Tibial nerve (tissue), 4 donors: ENCODE measurements at regions not wholly inside any gene's neighbourhood (a gene's known extent, or its start where the extent isn't known, plus 50 kb on each side); places are given as distances from the start of the nearest gene placed in this dataset.

Source experiments
- DNase-seq, 2 donors: peaks; one replicate each; pipeline ENCODE4 v3.0.0-alpha.2; 2019; ENCODE audit warnings: low spot score in 2 of 2
- H3K27ac ChIP-seq, 4 donors: fragments of 200-600 bp; sonication (generic) in 3 of 4; one replicate each; pipeline ENCODE4 v1.5.1; 2017 to 2019; ENCODE audit warnings: mild to moderate bottlenecking in 1 of 4
- H3K27me3 ChIP-seq, 2 donors: fragments of 200-600 bp; sonication (generic) in 1 of 2; one replicate each; pipeline versions ENCODE4 v1.5.1 to v1.6.0; 2017 to 2019
- H3K36me3 ChIP-seq, 3 donors: fragments of 200-600 bp; sonication (generic); one replicate each; pipeline ENCODE4 v1.5.1; 2018 to 2019
- H3K4me1 ChIP-seq, 4 donors: fragments of 200-600 bp; sonication (generic) in 3 of 4; one replicate each; pipeline ENCODE4 v1.5.1; 2017 to 2019
- H3K4me3 ChIP-seq, 4 donors: fragments of 200-600 bp; sonication (generic) in 3 of 4; one replicate each; pipeline ENCODE4 v1.5.1; 2017 to 2019; ENCODE audit warnings: mild to moderate bottlenecking in 1 of 4, moderate library complexity in 1 of 4
- H3K9me3 ChIP-seq, 4 donors: fragments of 200-600 bp; sonication (generic) in 3 of 4; one replicate each; pipeline ENCODE4 v1.5.1; 2017 to 2019
- EP300 ChIP-seq, 2 donors: sonication (generic); formaldehyde crosslinking; IDR thresholded peaks; one replicate each; pipeline ENCODE4 v1.6.1; 2017; ENCODE audit warnings: antibody characterized with exemption in 2 of 2, mild to moderate bottlenecking in 1 of 2
- POLR2A ChIP-seq, 2 donors: fragments of 450-650 bp; IDR thresholded peaks; one replicate each; pipeline ENCODE4 v1.6.1; 2017; ENCODE audit warnings: antibody characterized with exemption in 2 of 2, mild to moderate bottlenecking in 2 of 2, moderate library complexity in 2 of 2
- WGBS, 2 donors: methylation state at CpG; one replicate each; pipeline ENCODE4 v1.1.5; 2018; 5-methylcytosine and 5-hydroxymethylcytosine counted together
- TF ChIP-seq, protein P1 (sequence below), 5 experiments: fragments of 200-600 bp in 3 of 5; fragments of 450-650 bp in 2 of 5; sonication (generic) in 3 of 5; IDR thresholded peaks; one replicate each; pipeline ENCODE4 v1.5.1; 2016 to 2019; ENCODE audit warnings: antibody characterized with exemption in 5 of 5, mild to moderate bottlenecking in 3 of 5, moderate library complexity in 2 of 5

DNA sequence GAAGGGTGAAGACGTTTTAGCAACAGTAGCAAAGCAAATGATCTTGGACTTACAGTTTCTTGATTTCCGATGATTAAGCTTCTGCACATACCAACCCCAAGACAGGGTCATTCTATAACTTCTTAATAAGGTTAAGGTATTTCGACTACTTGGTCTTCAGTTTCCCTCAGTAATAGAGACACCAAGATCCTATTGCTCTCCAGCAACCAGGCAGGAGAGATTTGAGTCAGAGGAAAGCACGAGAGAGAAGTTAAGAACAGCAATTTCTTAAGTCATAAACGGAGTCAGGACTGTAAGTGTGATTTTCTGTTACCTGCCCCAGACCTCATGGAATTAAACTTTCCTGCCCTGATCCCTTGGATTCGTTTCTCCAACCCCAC, 215.6 kb downstream of the TTC8 start:
- TF ChIP-seq EP300 (IDR thresholded peaks at IDR 0.05): no peak
- TF ChIP-seq POLR2A (IDR thresholded peaks at IDR 0.05): no peak
- TF ChIP-seq, protein P1, sequence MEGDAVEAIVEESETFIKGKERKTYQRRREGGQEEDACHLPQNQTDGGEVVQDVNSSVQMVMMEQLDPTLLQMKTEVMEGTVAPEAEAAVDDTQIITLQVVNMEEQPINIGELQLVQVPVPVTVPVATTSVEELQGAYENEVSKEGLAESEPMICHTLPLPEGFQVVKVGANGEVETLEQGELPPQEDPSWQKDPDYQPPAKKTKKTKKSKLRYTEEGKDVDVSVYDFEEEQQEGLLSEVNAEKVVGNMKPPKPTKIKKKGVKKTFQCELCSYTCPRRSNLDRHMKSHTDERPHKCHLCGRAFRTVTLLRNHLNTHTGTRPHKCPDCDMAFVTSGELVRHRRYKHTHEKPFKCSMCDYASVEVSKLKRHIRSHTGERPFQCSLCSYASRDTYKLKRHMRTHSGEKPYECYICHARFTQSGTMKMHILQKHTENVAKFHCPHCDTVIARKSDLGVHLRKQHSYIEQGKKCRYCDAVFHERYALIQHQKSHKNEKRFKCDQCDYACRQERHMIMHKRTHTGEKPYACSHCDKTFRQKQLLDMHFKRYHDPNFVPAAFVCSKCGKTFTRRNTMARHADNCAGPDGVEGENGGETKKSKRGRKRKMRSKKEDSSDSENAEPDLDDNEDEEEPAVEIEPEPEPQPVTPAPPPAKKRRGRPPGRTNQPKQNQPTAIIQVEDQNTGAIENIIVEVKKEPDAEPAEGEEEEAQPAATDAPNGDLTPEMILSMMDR (IDR thresholded peaks at IDR 0.05): no peak
- Histone ChIP-seq H3K4me3 (peak overlapping the region in 2 of 4 donors; percentile 31 to 47), H3K9me3 (no peaks in the 10 kb centered on the region), H3K4me1 (peaks cover 0 to 16% (median 6%) of the 10 kb centered on the region in 4 donors), H3K27ac (peak overlapping the region in 3 of 4 donors; percentile 73 to 88 (median 85)), H3K36me3 (no peaks in the 10 kb centered on the region), H3K27me3 (no peaks in the 10 kb centered on the region)
- WGBS, 2 donors: 35% methylated on average over 6 of the region's 6 CpGs
- DNase-seq: no peak

DNA sequence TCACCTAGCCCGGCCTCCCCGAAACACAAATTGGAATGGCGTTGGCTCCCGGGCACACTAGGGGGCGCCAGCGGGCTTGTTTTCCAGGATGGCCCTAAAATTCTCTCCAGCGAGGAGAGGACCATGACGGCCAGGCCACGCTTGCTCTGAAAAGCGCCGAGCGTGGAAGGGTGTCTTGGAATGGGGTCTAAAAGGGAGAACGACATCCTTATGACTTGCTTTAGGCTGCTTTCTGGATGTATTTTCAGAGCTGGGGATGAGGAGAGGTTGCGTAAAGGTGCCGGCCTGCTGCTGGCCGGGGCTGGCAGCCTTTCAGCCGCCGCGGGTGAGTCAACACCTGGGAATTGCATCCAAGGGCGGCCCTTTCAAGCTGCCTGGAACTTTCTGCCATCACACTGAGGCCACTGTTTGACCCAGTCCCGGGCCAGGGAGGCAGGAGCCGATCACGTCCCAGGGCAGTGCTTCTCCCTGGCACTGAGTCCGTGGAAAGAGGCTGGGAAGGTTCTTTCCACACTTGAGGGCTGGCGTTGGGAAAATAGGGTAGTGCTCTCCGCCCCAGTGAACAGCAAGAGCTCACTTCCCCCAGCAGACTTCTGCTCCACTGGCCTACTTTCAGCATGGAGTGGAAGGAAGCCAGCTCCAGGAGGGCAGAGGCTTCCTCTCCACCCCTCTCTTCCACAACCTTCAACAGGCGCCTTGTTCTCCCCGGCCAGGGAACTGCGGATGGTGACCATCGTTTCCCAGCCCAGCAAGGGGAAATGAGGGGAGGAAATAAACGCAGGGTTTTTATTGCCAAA, 216.2 kb downstream of the TTC8 start:
- peaks cover 0 to 16% (median 6%) of the 10 kb centered on the region in 4 donors for H3K4me1 ChIP-seq
- peak overlapping the region; percentile 47 to 88 (median 79) for H3K27ac ChIP-seq
- 2% methylated on average over 27 to 31 of the region's 31 CpGs for WGBS, 2 donors
- TF ChIP-seq POLR2A (IDR thresholded peaks at IDR 0.05) (peak in 1 of 2 donors; percentile 6), EP300 (IDR thresholded peaks at IDR 0.05) (peak in 1 of 2 donors; percentile 79)
- TF ChIP-seq, protein P1 (IDR thresholded peaks at IDR 0.05): peak; percentile 89 to 96 (median 92)
- H3K4me3 ChIP-seq: peak overlapping the region; percentile 11 to 47 (median 37)
- H3K36me3 ChIP-seq: no peaks in the 10 kb centered on the region
- no peaks in the 10 kb centered on the region for H3K27me3 ChIP-seq
- DNase-seq: peak; percentile 75 to 87
- no peaks in the 10 kb centered on the region for H3K9me3 ChIP-seq

DNA sequence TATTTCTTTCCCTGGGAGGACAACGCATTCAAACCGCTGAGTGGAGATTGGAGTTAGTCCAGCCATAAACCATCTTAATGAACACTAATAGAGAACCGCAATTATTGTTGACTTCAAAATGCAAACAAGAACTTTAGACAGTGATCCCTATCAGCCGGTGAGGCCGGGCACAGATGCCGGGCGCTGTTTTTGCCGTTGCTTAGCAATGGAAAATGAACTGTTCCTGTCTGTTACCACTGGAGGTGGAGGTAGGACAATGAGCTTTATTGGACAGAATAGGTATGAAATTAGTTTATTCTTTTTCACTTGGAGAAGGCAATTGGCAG, 216.8 kb downstream of the TTC8 start:
- peaks cover 0 to 16% (median 6%) of the 10 kb centered on the region in 4 donors for H3K4me1 ChIP-seq
- peak overlapping the region in 3 of 4 donors; percentile 11 to 47 (median 43) for H3K4me3 ChIP-seq
- TF ChIP-seq, protein P1 (IDR thresholded peaks at IDR 0.05): no peak
- TF ChIP-seq EP300 (IDR thresholded peaks at IDR 0.05) (no peak), POLR2A (IDR thresholded peaks at IDR 0.05) (no peak)
- peak overlapping the region; percentile 47 to 88 (median 79) for H3K27ac ChIP-seq
- no peaks in the 10 kb centered on the region for H3K36me3 ChIP-seq
- no peak for DNase-seq
- no peaks in the 10 kb centered on the region for H3K9me3 ChIP-seq
- 16 to 22% methylated on average over 8 of the region's 8 CpGs for WGBS, 2 donors
- H3K27me3 ChIP-seq: no peaks in the 10 kb centered on the region

DNA sequence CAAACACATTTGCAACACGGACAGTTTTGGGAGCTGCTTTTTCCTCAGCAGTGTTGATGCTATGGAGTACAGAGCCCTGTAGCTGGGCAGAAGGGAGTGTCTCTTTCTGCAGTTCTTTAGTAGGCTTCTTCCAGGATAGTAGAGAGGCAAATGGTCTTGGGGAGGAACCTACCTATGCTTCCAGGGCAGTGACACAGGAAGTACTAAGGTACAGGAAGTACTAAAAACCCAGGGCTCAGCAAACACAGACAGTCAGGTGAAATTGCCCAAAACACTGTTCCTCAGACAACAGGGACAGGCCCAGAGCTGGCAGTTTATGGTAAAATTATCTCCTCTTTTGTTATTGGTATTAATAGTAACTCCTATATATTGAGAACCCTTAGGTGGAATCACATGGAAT, 217.6 kb downstream of the TTC8 start:
- TF ChIP-seq EP300 (IDR thresholded peaks at IDR 0.05) (no peak), POLR2A (IDR thresholded peaks at IDR 0.05) (no peak)
- TF ChIP-seq, protein P1 (IDR thresholded peaks at IDR 0.05): no peak
- H3K27me3 ChIP-seq: no peaks in the 10 kb centered on the region
- H3K4me1 ChIP-seq: peaks cover 0 to 16% (median 6%) of the 10 kb centered on the region in 4 donors
- no peak for DNase-seq
- H3K9me3 ChIP-seq: no peaks in the 10 kb centered on the region
- no peak overlapping the region for H3K27ac ChIP-seq
- no peaks in the 10 kb centered on the region for H3K36me3 ChIP-seq
- WGBS, 2 donors: 85 to 94% methylated on average over 1 of the region's 1 CpG
- no peak overlapping the region for H3K4me3 ChIP-seq

DNA sequence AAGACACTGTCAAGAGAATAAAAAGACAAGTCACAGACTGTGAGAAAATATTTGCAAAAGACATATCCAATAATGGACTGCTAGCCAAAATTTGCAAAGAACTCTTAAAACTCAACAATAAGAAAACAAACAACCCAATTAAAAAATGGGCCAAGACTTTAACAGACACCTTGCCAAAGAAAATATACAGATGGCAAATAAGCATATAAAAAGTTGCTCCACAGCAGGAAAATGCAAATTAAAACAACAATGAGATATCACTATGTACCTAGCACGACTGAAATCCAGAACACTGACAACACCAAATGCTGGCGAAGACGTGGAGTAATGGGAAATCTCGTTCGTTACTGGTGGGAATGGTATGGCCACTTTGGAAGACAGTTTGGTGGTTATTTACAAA, 228.9 kb downstream of the TTC8 start:
- no peak overlapping the region for H3K4me3 ChIP-seq
- WGBS, 2 donors: 86 to 88% methylated on average over 5 of the region's 5 CpGs
- no peak overlapping the region for H3K27ac ChIP-seq
- H3K36me3 ChIP-seq: no peaks in the 10 kb centered on the region
- no peaks in the 10 kb centered on the region for H3K4me1 ChIP-seq
- TF ChIP-seq, protein P1 (IDR thresholded peaks at IDR 0.05): no peak
- TF ChIP-seq EP300 (IDR thresholded peaks at IDR 0.05) (no peak), POLR2A (IDR thresholded peaks at IDR 0.05) (no peak)
- no peaks in the 10 kb centered on the region for H3K27me3 ChIP-seq
- DNase-seq: no peak
- H3K9me3 ChIP-seq: no peaks in the 10 kb centered on the region
